Mesendoderm (in vitro differentiated cells): ENCODE measurements at regions not wholly inside any gene's neighbourhood (a gene's known extent, or its start where the extent isn't known, plus 50 kb on each side); places are given as distances from the start of the nearest gene placed in this dataset.
A peak's percentile ranks its signal among the peaks of the same experiment; 100 is the strongest.
"Not testable (repeated sequence)": the region's sequence is repeated elsewhere in the genome, so short reads cannot be mapped to it uniquely, and the experiment has no call there.

Experiments used
- DNase-seq: peaks from one replicate; pipeline ENCODE4 v3.0.0; 2013
- H2AK5ac ChIP-seq: 2 replicates; pipeline ENCODE4 v1.6.1; 2013; ENCODE audit warnings: low read length, inconsistent platforms
- H2BK120ac ChIP-seq: 2 replicates; pipeline ENCODE4 v1.6.1; 2013; ENCODE audit warnings: low read depth, mild to moderate bottlenecking, low read length, moderate library complexity, mixed read lengths
- H2BK15ac ChIP-seq: replicated peaks from 2 replicates; pipeline ENCODE4 v1.6.1; 2013; ENCODE audit warnings: low read depth, mild to moderate bottlenecking, moderate library complexity
- H2BK5ac ChIP-seq: 2 replicates; pipeline ENCODE4 v1.6.1; 2013; ENCODE audit warnings: low read length, inconsistent platforms
- H3K18ac ChIP-seq: 2 replicates; pipeline ENCODE4 v1.6.1; 2013; ENCODE audit warnings: mild to moderate bottlenecking, low read length, mixed read lengths
- H3K23ac ChIP-seq: one replicate; pipeline ENCODE4 v1.6.1; 2013; ENCODE audit warnings: low read length
- H3K27ac ChIP-seq: 2 replicates; pipeline ENCODE4 v1.5.1; 2013; ENCODE audit warnings: low read depth, mild to moderate bottlenecking, inconsistent platforms, low read length, moderate library complexity
- H3K27me3 ChIP-seq: 2 replicates; pipeline ENCODE4 v1.6.1; 2013; ENCODE audit warnings: low read length, control low read depth, mild to moderate bottlenecking, inconsistent platforms; ENCODE audit not compliant: insufficient read depth, poor library complexity
- H3K36me3 ChIP-seq: 2 replicates; pipeline ENCODE4 v1.6.1; 2013; ENCODE audit warnings: low read length, inconsistent platforms; ENCODE audit not compliant: control insufficient read depth, insufficient read depth
- H3K4ac ChIP-seq: one replicate; pipeline ENCODE4 v1.6.1; 2013; ENCODE audit warnings: low read depth, mild to moderate bottlenecking, low read length, moderate library complexity
- H3K4me1 ChIP-seq: 2 replicates; pipeline ENCODE4 v1.6.1; 2013; ENCODE audit warnings: low read depth, low read length, inconsistent platforms; ENCODE audit not compliant: control insufficient read depth
- H3K4me2 ChIP-seq: 2 replicates; pipeline ENCODE4 v1.6.1; 2013; ENCODE audit warnings: low read length
- H3K4me3 ChIP-seq: 2 replicates; pipeline ENCODE4 v1.5.1; 2013; ENCODE audit warnings: mild to moderate bottlenecking, low read length
- H3K56ac ChIP-seq: one replicate; pipeline ENCODE4 v1.6.1; 2013; ENCODE audit warnings: low read length
- H3K79me1 ChIP-seq: 2 replicates; pipeline ENCODE4 v1.6.1; 2013; ENCODE audit warnings: low read length, inconsistent platforms
- H3K79me2 ChIP-seq: 2 replicates; pipeline ENCODE4 v1.6.1; 2013; ENCODE audit warnings: mild to moderate bottlenecking, low read length; ENCODE audit not compliant: control insufficient read depth, insufficient read depth
- H3K9ac ChIP-seq: 2 replicates; pipeline ENCODE4 v1.6.1; 2013; ENCODE audit warnings: low read length, inconsistent platforms
- H4K5ac ChIP-seq: one replicate; pipeline ENCODE4 v1.6.1; 2013; ENCODE audit warnings: low read length
- H4K8ac ChIP-seq: one replicate; pipeline ENCODE4 v1.6.1; 2013; ENCODE audit warnings: low read depth, mild to moderate bottlenecking, control low read depth, low read length, moderate library complexity
- whole genome bisulfite sequencing: extraction: QIAGEN DNeasy Blood & Tissue Kit; methylation state at CpG from one replicate; pipeline ENCODE4 v1.1.7; 2013; ENCODE audit warnings: low lambda C conversion rate, missing lambda C conversion rate; ENCODE audit not compliant: insufficient coverage; ENCODE audit errors: extremely low coverage; 5-methylcytosine and 5-hydroxymethylcytosine counted together

GRCh38 chr17:72386173-72386572 lies 265.4 kb downstream of the SOX9 start:
- H3K23ac ChIP-seq, H3K4me3 ChIP-seq, H4K5ac ChIP-seq, H3K27me3 ChIP-seq, H3K79me2 ChIP-seq, H2AK5ac ChIP-seq, H3K27ac ChIP-seq, H2BK120ac ChIP-seq, H3K4me2 ChIP-seq, H4K8ac ChIP-seq, H3K18ac ChIP-seq, H3K36me3 ChIP-seq, H3K56ac ChIP-seq, H3K4ac ChIP-seq, H3K9ac ChIP-seq, H3K4me1 ChIP-seq, H3K79me1 ChIP-seq, H2BK15ac ChIP-seq, DNase-seq, H2BK5ac ChIP-seq: not testable (repeated sequence)
- WGBS: no CpG with 5 or more reads among the region's 1 CpG

GRCh38 chr17:72386619-72387237 lies 265.9 kb downstream of the SOX9 start:
- H3K79me2 ChIP-seq: no peaks in the 10 kb centered on the region
- H3K23ac ChIP-seq: no peak overlapping the region
- H2BK120ac ChIP-seq: no peak overlapping the region
- H3K4ac ChIP-seq: no peak overlapping the region
- H3K4me1 ChIP-seq: peaks cover 6% of the 10 kb centered on the region
- no CpG with 5 or more reads among the region's 5 CpGs for WGBS
- no peaks in the 10 kb centered on the region for H3K27me3 ChIP-seq
- H3K4me2 ChIP-seq: no peak overlapping the region
- H3K18ac ChIP-seq: no peak overlapping the region
- no peak overlapping the region for H3K4me3 ChIP-seq
- DNase-seq: no peak
- H3K9ac ChIP-seq: no peak overlapping the region
- H2BK15ac ChIP-seq: no peak overlapping the region
- H3K27ac ChIP-seq: no peak overlapping the region
- no peaks in the 10 kb centered on the region for H3K36me3 ChIP-seq
- H4K8ac ChIP-seq: no peak overlapping the region
- H2BK5ac ChIP-seq: no peak overlapping the region
- no peak overlapping the region for H2AK5ac ChIP-seq
- H3K56ac ChIP-seq: no peak overlapping the region
- H4K5ac ChIP-seq: no peak overlapping the region
- H3K79me1 ChIP-seq: no peaks in the 10 kb centered on the region

DNA sequence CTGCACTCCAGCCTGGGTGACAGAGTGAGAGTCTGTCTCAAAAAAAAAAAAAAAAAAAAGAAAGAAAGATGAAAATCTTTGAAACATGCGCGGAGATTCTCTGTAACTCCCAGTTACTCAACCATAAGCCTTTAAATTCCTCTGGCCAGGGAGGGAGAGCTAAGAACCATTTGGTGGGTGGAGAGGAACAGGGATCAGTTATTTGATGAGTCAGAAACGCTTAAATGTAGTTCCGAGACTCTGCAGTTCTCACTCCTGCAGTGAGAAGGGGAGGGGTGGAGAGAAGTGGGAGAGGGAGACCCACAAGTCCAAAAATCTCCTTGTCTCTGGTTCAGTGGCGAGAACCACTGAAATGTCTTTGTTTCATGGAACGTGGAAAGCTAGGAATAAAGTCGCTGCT lies 266.7 kb downstream of the SOX9 start:
- Histone ChIP-seq H3K23ac (no peak overlapping the region), H2AK5ac (no peak overlapping the region), H3K18ac (no peak overlapping the region), H3K27ac (no peak overlapping the region), H3K4me2 (no peak overlapping the region), H2BK120ac (no peak overlapping the region), H3K27me3 (no peaks in the 10 kb centered on the region), H2BK15ac (no peak overlapping the region), H3K4me1 (peaks cover 3% of the 10 kb centered on the region), H3K56ac (no peak overlapping the region), H3K9ac (no peak overlapping the region), H3K4me3 (no peak overlapping the region), H4K8ac (no peak overlapping the region), H2BK5ac (no peak overlapping the region), H3K79me1 (no peaks in the 10 kb centered on the region), H3K79me2 (no peaks in the 10 kb centered on the region), H3K4ac (no peak overlapping the region), H3K36me3 (no peaks in the 10 kb centered on the region), H4K5ac (no peak overlapping the region)
- WGBS: no CpG with 5 or more reads among the region's 7 CpGs
- peak; percentile 79 for DNase-seq

GRCh38 chr17:72387969-72388368 lies 267.1 kb downstream of the SOX9 start:
- no peak overlapping the region for H3K56ac ChIP-seq
- H3K27me3 ChIP-seq: no peaks in the 10 kb centered on the region
- no peak overlapping the region for H3K18ac ChIP-seq
- H3K36me3 ChIP-seq: no peaks in the 10 kb centered on the region
- no peak overlapping the region for H3K23ac ChIP-seq
- no CpG with 5 or more reads among the region's 3 CpGs for WGBS
- no peaks in the 10 kb centered on the region for H3K79me2 ChIP-seq
- no peak overlapping the region for H3K4me2 ChIP-seq
- no peak overlapping the region for H4K5ac ChIP-seq
- no peak overlapping the region for H3K4me3 ChIP-seq
- DNase-seq: no peak
- no peak overlapping the region for H3K4ac ChIP-seq
- H4K8ac ChIP-seq: no peak overlapping the region
- H2BK120ac ChIP-seq: no peak overlapping the region
- H3K79me1 ChIP-seq: no peaks in the 10 kb centered on the region
- no peak overlapping the region for H3K9ac ChIP-seq
- H2AK5ac ChIP-seq: no peak overlapping the region
- H2BK15ac ChIP-seq: no peak overlapping the region
- no peak overlapping the region for H3K27ac ChIP-seq
- H3K4me1 ChIP-seq: no peaks in the 10 kb centered on the region
- H2BK5ac ChIP-seq: no peak overlapping the region

- Histone ChIP-seq H3K79me1 (no peaks in the 10 kb centered on the region), H2BK120ac (no peak overlapping the region), H3K23ac (no peak overlapping the region), H3K9ac (no peak overlapping the region), H3K36me3 (no peaks in the 10 kb centered on the region), H2BK15ac (no peak overlapping the region), H2AK5ac (no peak overlapping the region), H3K18ac (no peak overlapping the region), H4K5ac (no peak overlapping the region), H2BK5ac (no peak overlapping the region), H3K27ac (no peak overlapping the region), H3K79me2 (no peaks in the 10 kb centered on the region), H3K4me3 (no peak overlapping the region), H3K4me2 (no peak overlapping the region), H3K56ac (no peak overlapping the region), H4K8ac (no peak overlapping the region), H3K4ac (no peak overlapping the region), H3K27me3 (no peaks in the 10 kb centered on the region), H3K4me1 (no peaks in the 10 kb centered on the region)
- WGBS: no CpG with 5 or more reads among the region's 10 CpGs
- DNase-seq: no peak
These were observed 268.1 kb downstream of the SOX9 start for GRCh38 chr17:72388765-72389473.
